ENCODE measurements at regions not wholly inside any gene's neighbourhood (a gene's known extent, or its start where the extent isn't known, plus 50 kb on each side); places are given as distances from the start of the nearest gene placed in this dataset.

DNA sequence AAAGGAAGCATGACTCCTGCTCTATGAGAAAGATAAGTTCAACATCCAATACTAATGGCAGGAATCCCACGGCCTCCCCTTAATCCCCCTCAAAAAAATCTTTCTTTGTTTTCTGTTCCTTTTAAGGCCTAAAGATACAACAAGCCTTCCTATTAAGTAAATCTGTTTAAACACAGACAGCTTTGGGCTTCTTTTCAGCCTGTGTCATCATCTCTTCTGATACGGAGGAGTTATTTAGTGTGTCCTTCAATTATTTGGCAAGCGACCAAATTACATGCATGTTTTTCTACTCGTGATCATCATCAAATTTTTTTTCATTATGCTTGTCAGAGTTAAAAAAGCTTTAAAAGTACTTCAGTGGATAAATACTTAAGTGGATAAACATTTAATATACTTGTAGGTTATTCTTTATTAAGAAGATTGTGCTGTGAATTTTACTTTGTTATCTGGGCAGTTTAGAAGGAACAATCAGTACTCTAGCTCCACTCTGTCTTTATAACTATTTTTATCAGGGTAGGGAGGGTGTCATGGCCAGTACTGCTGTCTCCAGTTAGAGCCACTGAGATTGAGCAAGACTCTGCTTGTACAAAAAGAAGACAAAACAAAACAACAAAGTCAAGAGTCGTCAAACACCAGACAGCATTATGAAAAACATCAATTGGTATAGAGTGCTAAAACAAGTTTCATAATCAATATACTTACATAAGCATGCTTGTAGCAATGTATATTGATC, 210.7 kb downstream of the PRR32 start:
- no TSS peak for BruUV-seq (replicated peaks)
- Histone ChIP-seq H3K4me3 (ENCODE audit: low read depth in 2 of 2, low read length in 2 of 2) (no peak overlapping the region), H3K36me3 (ENCODE audit: control insufficient read depth, insufficient read depth, low read length) (no peaks in the 10 kb centered on the region), H3K4me1 (ENCODE audit: control insufficient read depth, insufficient read depth, low read length) (no peaks in the 10 kb centered on the region), H3K27me3 (ENCODE audit: control insufficient read depth, insufficient read depth, low read length) (no peaks in the 10 kb centered on the region), H3K27ac (ENCODE audit: low read length) (no peak overlapping the region), H3K9me3 (ENCODE audit: control insufficient read depth, insufficient read depth, low read depth, low read length) (no peaks in the 10 kb centered on the region)
- in situ Hi-C loops (cut with HindIII; ENCODE audit: low pct_unique_long_range_greater_than_20kb, low sequenced_read_pairs) = no loop called here
- ChIA-PET POLR2A (no interaction called here), CTCF (no interaction called here)
- DNase-seq (ENCODE audit: low read depth, low spot score) = no peak
- ATAC-seq = no peak
- intact Hi-C loops (cut with micrococcal nuclease; ENCODE audit: unreplicated experiment) = no loop called here
- TF ChIP-seq SIN3A (IDR thresholded peaks at IDR 0.05; ENCODE audit: borderline replicate concordance, insufficient read depth, low read depth, low read length) (no peak), POLR2AphosphoS5 (IDR thresholded peaks at IDR 0.05; ENCODE audit: low read depth, low read length) (no peak), TCF7L2 (IDR thresholded peaks at IDR 0.05; ENCODE audit: low read depth, low read length) (no peak)
- TF ChIP-seq, protein P1, sequence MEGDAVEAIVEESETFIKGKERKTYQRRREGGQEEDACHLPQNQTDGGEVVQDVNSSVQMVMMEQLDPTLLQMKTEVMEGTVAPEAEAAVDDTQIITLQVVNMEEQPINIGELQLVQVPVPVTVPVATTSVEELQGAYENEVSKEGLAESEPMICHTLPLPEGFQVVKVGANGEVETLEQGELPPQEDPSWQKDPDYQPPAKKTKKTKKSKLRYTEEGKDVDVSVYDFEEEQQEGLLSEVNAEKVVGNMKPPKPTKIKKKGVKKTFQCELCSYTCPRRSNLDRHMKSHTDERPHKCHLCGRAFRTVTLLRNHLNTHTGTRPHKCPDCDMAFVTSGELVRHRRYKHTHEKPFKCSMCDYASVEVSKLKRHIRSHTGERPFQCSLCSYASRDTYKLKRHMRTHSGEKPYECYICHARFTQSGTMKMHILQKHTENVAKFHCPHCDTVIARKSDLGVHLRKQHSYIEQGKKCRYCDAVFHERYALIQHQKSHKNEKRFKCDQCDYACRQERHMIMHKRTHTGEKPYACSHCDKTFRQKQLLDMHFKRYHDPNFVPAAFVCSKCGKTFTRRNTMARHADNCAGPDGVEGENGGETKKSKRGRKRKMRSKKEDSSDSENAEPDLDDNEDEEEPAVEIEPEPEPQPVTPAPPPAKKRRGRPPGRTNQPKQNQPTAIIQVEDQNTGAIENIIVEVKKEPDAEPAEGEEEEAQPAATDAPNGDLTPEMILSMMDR (IDR thresholded peaks at IDR 0.05) = no peak
- TF ChIP-seq, protein P2, sequence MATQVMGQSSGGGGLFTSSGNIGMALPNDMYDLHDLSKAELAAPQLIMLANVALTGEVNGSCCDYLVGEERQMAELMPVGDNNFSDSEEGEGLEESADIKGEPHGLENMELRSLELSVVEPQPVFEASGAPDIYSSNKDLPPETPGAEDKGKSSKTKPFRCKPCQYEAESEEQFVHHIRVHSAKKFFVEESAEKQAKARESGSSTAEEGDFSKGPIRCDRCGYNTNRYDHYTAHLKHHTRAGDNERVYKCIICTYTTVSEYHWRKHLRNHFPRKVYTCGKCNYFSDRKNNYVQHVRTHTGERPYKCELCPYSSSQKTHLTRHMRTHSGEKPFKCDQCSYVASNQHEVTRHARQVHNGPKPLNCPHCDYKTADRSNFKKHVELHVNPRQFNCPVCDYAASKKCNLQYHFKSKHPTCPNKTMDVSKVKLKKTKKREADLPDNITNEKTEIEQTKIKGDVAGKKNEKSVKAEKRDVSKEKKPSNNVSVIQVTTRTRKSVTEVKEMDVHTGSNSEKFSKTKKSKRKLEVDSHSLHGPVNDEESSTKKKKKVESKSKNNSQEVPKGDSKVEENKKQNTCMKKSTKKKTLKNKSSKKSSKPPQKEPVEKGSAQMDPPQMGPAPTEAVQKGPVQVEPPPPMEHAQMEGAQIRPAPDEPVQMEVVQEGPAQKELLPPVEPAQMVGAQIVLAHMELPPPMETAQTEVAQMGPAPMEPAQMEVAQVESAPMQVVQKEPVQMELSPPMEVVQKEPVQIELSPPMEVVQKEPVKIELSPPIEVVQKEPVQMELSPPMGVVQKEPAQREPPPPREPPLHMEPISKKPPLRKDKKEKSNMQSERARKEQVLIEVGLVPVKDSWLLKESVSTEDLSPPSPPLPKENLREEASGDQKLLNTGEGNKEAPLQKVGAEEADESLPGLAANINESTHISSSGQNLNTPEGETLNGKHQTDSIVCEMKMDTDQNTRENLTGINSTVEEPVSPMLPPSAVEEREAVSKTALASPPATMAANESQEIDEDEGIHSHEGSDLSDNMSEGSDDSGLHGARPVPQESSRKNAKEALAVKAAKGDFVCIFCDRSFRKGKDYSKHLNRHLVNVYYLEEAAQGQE (IDR thresholded peaks at IDR 0.05; ENCODE audit: insufficient read depth in 1 of 2, low read depth in 2 of 2, low read length in 1 of 2) = no peak

DNA sequence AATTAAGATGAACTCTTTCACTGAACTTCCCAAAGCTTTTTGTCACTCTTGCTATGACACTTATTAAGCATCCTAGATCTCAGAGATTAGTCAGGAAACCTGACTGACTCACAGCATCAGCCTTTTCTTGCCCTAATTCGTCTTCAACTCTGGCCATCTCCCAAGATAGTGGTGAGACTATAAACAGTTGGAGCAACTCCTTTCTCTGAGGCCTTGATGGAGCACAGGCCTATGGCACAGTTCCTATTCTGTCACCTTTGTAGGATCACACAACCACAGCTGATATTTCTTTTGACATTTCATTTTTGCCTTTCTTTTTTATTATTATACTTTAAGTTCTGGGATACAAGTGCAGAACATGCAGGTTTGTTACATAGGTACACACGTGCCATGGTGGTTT, 217.6 kb downstream of the PRR32 start:
- H3K36me3 ChIP-seq (ENCODE audit: control insufficient read depth, insufficient read depth, low read length) = no peaks in the 10 kb centered on the region
- no peak overlapping the region for H3K27ac ChIP-seq (ENCODE audit: low read length)
- no peaks in the 10 kb centered on the region for H3K27me3 ChIP-seq (ENCODE audit: control insufficient read depth, insufficient read depth, low read length)
- no peak for TF ChIP-seq POLR2AphosphoS5 (IDR thresholded peaks at IDR 0.05; ENCODE audit: low read depth, low read length)
- TF ChIP-seq SIN3A (IDR thresholded peaks at IDR 0.05; ENCODE audit: borderline replicate concordance, insufficient read depth, low read depth, low read length) = no peak
- TF ChIP-seq, protein P1 (IDR thresholded peaks at IDR 0.05) = no peak
- TF ChIP-seq, protein P2 (IDR thresholded peaks at IDR 0.05; ENCODE audit: insufficient read depth in 1 of 2, low read depth in 2 of 2, low read length in 1 of 2) = no peak
- TF ChIP-seq TCF7L2 (IDR thresholded peaks at IDR 0.05; ENCODE audit: low read depth, low read length) = no peak
- CTCF ChIA-PET = no interaction called here
- H3K4me3 ChIP-seq (ENCODE audit: low read depth in 2 of 2, low read length in 2 of 2) = no peak overlapping the region
- intact Hi-C loops (cut with micrococcal nuclease; ENCODE audit: unreplicated experiment) (no loop called here), in situ Hi-C loops (cut with HindIII; ENCODE audit: low pct_unique_long_range_greater_than_20kb, low sequenced_read_pairs) (no loop called here)
- no peaks in the 10 kb centered on the region for H3K4me1 ChIP-seq (ENCODE audit: control insufficient read depth, insufficient read depth, low read length)
- ATAC-seq = no peak
- POLR2A ChIA-PET = no interaction called here
- DNase-seq (ENCODE audit: low read depth, low spot score) = no peak
- no peaks in the 10 kb centered on the region for H3K9me3 ChIP-seq (ENCODE audit: control insufficient read depth, insufficient read depth, low read depth, low read length)
- BruUV-seq (replicated peaks) = no TSS peak
